ENCODE measurements at regions not wholly inside any gene's neighbourhood (a gene's known extent, or its start where the extent isn't known, plus 50 kb on each side); places are given as distances from the start of the nearest gene placed in this dataset.

DNA sequence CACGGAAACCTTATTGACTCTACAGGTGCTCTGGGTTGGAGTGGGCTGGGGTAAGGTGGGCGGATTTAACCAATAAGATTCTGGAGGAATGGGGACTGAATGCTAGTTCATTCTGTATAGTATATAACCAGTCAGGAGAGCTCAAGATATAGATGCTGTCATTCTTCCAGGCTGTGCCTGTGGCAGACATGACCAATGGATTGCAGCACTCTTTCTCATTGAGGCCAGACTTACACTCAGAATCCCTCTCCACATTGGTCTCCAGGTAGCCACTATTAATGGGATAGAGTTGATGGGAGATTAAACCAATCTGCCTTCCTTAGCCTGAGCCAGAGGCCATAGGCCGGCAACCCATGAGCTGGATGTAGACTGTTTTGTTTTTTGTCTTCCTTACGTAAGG lies 82.8 kb upstream of the MEF2A start:
- TF ChIP-seq, protein P1, sequence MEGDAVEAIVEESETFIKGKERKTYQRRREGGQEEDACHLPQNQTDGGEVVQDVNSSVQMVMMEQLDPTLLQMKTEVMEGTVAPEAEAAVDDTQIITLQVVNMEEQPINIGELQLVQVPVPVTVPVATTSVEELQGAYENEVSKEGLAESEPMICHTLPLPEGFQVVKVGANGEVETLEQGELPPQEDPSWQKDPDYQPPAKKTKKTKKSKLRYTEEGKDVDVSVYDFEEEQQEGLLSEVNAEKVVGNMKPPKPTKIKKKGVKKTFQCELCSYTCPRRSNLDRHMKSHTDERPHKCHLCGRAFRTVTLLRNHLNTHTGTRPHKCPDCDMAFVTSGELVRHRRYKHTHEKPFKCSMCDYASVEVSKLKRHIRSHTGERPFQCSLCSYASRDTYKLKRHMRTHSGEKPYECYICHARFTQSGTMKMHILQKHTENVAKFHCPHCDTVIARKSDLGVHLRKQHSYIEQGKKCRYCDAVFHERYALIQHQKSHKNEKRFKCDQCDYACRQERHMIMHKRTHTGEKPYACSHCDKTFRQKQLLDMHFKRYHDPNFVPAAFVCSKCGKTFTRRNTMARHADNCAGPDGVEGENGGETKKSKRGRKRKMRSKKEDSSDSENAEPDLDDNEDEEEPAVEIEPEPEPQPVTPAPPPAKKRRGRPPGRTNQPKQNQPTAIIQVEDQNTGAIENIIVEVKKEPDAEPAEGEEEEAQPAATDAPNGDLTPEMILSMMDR (IDR thresholded peaks at IDR 0.05): no peak
- no peak for TF ChIP-seq POLR2A (IDR thresholded peaks at IDR 0.05)
- no peak for TF ChIP-seq EP300 (IDR thresholded peaks at IDR 0.05)

All from ovary (tissue), 3 donors.